HG03175 (cell line): ENCODE measurements at regions not wholly inside any gene's neighbourhood (a gene's known extent, or its start where the extent isn't known, plus 50 kb on each side); places are given as distances from the start of the nearest gene placed in this dataset.
"Not testable (repeated sequence)": the region's sequence is repeated elsewhere in the genome, so short reads cannot be mapped to it uniquely, and the experiment has no call there.

Experiments
- ATAC-seq: cut with Tn5 transposase; IDR thresholded peaks from one replicate; pipeline ENCODE4 v1.9.1; 2021; ENCODE audit warnings: mild to moderate bottlenecking, moderate library complexity; ENCODE audit not compliant: unreplicated experiment

DNA sequence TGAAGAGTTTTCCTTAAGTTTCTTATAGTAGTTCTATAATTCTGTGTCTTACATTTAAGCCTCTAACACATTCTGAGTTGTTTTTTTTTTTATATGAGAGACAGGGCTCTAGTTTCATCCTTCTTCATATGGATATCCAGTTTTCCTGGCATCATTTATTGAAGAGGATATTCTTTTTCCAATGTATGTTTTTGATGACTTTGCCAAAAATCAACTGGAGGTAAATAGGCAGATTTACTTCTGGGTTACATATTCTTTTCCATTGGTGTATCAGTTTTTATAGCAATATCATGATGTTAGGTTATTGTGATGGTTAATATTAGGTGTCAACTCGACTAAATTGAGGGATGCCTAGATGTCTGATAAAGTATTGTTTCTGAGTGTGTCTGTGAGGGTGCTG is 650.7 kb upstream of the GRID2 start:
- no peak for ATAC-seq

GRCh38 chr4:91681091-91681490 is 622.7 kb upstream of the GRID2 start:
- ATAC-seq = no peak

DNA sequence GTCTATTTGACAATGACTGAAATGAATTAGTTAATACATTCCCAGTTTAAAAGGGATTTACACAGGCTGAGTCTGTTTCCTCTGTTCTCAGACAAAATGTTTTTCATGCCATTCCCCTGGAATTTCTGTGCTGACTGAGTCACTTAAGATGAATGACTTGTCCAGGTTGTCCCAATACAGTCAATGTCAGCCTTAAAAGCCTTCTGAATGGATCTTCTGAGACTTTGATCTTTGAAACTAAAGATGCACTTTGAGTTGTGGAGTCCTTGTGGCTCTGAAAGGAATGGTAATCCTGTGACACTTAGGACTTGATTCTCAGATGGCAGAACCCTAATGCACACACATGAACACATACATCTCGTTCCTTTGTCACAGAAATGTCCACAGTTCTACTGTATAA is 622.2 kb upstream of the GRID2 start:
- ATAC-seq = no peak

GRCh38 chr4:91684955-91685354 is 618.8 kb upstream of the GRID2 start:
- ATAC-seq = no peak

- ATAC-seq = no peak
Observed at GRCh38 chr4:91688413-91688812, 615.4 kb upstream of the GRID2 start.

- not testable (repeated sequence) for ATAC-seq
Observed at GRCh38 chr4:91699691-91700090, 604.1 kb upstream of the GRID2 start.

GRCh38 chr4:91729851-91730250 is 573.9 kb upstream of the GRID2 start:
- ATAC-seq = no peak

DNA sequence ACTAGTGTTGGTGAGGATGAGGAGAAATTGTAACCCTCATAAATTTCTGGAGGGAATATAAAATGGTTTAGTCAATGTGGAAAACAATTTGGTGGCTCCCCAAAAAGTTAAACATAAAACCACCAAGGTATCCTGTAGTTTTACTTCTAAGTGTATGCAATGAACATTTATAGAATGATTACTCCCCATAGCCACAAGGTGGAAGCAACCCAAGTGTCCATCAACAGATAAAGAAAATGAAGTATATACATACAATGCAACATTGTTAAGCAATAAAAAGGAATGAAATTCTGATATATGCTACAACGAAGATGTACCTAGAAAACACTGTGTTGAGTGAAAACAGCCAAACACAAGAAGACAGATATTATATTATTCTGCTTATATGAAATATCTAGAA is 569.1 kb upstream of the GRID2 start:
- ATAC-seq = no peak

GRCh38 chr4:91738831-91739230 is 564.9 kb upstream of the GRID2 start:
- ATAC-seq = not testable (repeated sequence)

- no peak for ATAC-seq
Observed at GRCh38 chr4:91746551-91746950, 557.2 kb upstream of the GRID2 start.

DNA sequence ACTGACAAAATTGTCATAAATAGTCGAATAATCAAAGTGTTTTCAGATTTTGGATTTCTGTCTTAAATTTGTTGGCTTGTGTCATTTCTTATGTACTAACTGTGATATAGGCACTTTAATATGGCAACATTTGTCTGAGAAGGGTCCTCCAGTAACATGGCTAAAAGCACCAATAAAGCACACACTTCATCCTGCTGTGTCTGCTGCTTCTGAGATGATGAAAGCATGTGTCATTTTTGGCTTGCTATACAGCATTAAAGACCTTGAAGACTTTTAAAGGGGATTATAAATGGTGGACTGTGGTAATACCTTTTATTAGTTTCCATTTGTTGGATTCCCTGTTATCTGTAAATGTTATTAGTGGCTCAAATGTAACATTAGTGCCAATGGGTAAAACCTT is 551.8 kb upstream of the GRID2 start:
- no peak for ATAC-seq

DNA sequence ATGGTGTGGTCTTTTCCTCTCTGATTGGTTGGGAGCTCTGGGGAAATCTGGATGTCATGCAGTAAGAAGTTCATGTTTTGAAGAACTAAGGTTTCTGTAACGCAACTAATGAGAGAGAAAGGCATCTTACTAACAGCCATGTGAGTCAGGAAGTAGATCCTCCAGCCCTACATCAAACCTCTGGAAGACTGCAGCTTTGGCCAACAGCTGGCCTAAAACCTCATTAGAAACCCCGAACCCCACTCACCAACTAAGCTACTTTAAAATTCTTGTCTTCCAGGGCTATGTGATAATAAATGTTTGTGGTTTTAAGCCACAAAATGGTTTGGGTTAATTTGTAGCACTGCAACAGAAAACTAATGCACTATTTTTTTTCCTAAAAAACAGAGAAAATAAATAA is 549.0 kb upstream of the GRID2 start:
- no peak for ATAC-seq

DNA sequence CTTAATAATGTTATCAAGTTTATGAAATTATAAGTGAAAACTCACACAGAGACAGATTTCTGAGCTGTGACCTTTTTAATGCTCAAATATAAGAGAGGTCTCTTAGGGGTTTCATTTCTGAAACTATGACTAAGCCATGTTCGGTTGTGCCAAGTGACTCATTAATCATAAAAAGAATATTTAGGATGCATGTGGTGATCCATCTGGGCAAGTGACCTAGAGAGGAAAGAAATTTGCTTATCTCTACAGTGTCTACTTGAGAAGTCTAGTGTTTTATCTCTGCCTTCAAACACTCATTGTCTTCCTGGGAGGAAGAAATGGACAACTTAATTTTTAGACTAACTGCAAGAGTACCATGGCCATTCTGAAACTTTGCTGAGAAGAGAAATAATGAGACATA is 545.3 kb upstream of the GRID2 start:
- ATAC-seq = no peak

- no peak for ATAC-seq
Observed at GRCh38 chr4:91764085-91764484, 539.7 kb upstream of the GRID2 start.

GRCh38 chr4:91769912-91770311 is 533.9 kb upstream of the GRID2 start:
- ATAC-seq = no peak

DNA sequence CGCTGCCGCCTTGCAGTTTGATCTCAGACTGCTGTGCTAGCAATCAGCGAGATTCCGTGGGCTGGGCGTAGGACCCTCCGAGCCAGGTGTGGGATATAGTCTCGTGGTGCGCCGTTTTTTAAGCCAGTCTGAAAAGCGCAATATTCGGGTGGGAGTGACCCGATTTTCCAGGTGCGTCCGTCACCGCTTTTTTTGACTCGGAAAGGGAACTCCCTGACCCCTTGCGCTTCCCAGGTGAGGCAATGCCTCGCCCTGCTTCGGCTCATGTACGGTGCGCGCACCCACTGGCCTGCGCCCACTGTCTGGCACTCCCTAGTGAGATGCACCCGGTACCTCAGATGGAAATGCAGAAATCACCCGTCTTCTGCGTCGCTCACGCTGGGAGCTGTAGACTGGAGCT is 512.1 kb upstream of the GRID2 start:
- ATAC-seq = not testable (repeated sequence)

GRCh38 chr4:91795947-91796346 is 507.8 kb upstream of the GRID2 start:
- no peak for ATAC-seq

GRCh38 chr4:91812319-91812718 is 491.4 kb upstream of the GRID2 start:
- no peak for ATAC-seq

- ATAC-seq = no peak
Observed at GRCh38 chr4:91824773-91825172, 479.0 kb upstream of the GRID2 start.

- no peak for ATAC-seq
Observed at GRCh38 chr4:91826186-91826585, 477.6 kb upstream of the GRID2 start.

DNA sequence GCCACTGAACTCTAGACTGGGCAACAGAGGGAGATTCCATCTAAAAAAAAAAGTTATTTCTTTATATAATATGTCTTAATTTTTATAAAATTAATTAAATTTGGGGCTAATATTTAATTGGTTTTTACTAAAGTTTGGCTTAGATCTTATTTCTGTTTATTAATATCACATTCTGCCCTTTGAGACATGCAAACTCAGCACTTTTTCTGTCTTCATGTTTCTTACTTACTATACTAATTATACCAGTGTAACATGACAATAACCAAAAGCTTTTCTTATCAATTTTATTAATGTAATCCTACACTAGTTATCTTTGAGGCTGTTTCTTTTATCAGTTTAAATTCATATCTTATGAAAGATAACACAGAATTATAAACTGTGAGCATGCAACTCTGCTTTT is 475.9 kb upstream of the GRID2 start:
- no peak for ATAC-seq

DNA sequence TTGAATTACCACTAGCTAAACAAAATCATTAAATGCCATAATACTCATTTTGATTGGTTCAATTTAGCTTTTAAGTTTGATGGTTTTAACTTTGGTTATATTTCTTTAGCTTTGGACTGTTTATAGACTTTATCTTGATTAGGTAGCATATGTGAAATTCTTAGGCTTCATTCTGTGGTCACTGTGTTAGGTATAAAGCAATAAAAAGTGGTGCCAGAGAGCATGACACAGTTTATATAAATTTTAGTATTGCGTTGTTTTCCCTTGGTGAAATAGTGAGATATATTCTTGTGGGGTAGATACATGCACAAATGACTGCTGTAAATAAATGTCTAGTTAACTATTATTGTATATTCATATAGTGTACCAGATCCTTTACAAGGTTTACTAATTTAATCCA is 474.2 kb upstream of the GRID2 start:
- no peak for ATAC-seq

DNA sequence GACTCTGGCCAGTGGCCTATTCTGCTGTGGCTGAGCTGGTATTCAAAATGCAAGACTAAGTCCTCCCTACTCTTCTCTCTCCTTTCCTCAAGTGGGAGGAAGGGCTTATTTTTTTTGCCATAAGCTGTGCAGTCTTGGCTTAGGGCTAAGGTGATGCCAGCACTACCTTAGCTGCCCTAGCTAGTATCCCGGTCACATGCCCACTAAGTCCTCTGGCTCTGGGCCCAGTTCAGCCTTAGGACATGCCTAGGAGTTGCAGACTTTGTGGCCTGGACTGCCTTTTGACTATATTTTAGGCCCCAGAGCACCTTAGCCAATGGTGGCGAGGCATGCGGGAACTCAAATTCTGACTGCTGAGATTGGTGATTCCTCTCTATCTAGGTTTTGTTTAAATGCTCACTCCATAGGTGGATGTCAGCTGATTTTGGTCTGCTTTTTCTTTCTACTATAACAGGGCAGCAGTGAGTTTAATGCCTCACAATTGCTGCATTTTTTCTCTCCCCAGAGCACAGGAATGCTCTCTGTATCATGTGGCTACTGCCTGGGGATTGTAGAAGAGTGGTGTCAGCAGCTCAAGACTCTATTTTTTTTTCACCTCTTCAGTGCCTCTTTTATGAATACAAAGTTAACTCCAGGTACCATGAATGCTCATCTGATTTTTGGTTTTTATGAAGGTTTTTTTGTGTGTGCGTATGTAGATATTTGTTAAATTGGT is 472.9 kb upstream of the GRID2 start:
- ATAC-seq = no peak
